Keratinocyte (primary cell): ENCODE measurements at regions not wholly inside any gene's neighbourhood (a gene's known extent, or its start where the extent isn't known, plus 50 kb on each side); places are given as distances from the start of the nearest gene placed in this dataset.

Experiments used
- DNase-seq: peaks from one replicate; pipeline ENCODE4 v3.0.0-alpha.2; 2011; ENCODE audit warnings: low read depth, missing footprints, low spot score
- FAIRE-seq: peaks from 2 replicates; lab custom pipeline; 2011; peaks lifted over from hg19 to GRCh38; lab: Jason Lieb, UNC
- H2AFZ ChIP-seq: 2 replicates; pipeline ENCODE4 v1.6.0; 2012; ENCODE audit warnings: low read length, control low read depth, inconsistent platforms; ENCODE audit not compliant: control insufficient read depth
- H3K27ac ChIP-seq: 2 replicates; pipeline ENCODE4 v1.5.1; 2011; ENCODE audit warnings: low read length; ENCODE audit not compliant: control insufficient read depth, insufficient read depth
- H3K27me3 ChIP-seq: 3 replicates; pipeline ENCODE4 v1.6.0; 2011; ENCODE audit warnings: low read length; ENCODE audit not compliant: control insufficient read depth, insufficient read depth; ENCODE audit errors: extremely low read depth
- H3K36me3 ChIP-seq, 2 experiments: 2 replicates in 1 of 2; 3 replicates in 1 of 2; pipeline ENCODE4 v1.5.1; 2011; ENCODE audit warnings: low read length in 2 of 2, mild to moderate bottlenecking in 1 of 2; ENCODE audit not compliant: control insufficient read depth in 2 of 2, insufficient read depth in 2 of 2; ENCODE audit errors: extremely low read depth in 1 of 2
- H3K4me1 ChIP-seq: 3 replicates; pipeline ENCODE4 v1.5.1; 2011; ENCODE audit warnings: low read length; ENCODE audit not compliant: control insufficient read depth, insufficient read depth; ENCODE audit errors: extremely low read depth
- H3K4me2 ChIP-seq: 3 replicates; pipeline ENCODE4 v1.6.0; 2011; ENCODE audit warnings: low read depth, low read length; ENCODE audit not compliant: control insufficient read depth, insufficient read depth; ENCODE audit errors: extremely low read depth
- H3K4me3 ChIP-seq, 3 experiments: fragments of 200-600 bp in 1 of 3; sonication (generic) in 1 of 3; 2 replicates in 2 of 3; 3 replicates in 1 of 3; pipeline ENCODE4 v1.5.1; 2011 to 2016; ENCODE audit warnings: low read length in 3 of 3, mild to moderate bottlenecking in 3 of 3, control low read depth in 2 of 3, inconsistent platforms in 1 of 3, low read depth in 1 of 3, mixed read lengths in 1 of 3, mixed run types in 1 of 3, moderate library complexity in 1 of 3; ENCODE audit not compliant: control insufficient read depth in 2 of 3, insufficient read depth in 2 of 3; ENCODE audit errors: extremely low read depth in 1 of 3
- H3K79me2 ChIP-seq: 2 replicates; pipeline ENCODE4 v1.6.0; 2012; ENCODE audit warnings: low read length; ENCODE audit not compliant: control insufficient read depth, insufficient read depth
- H3K9ac ChIP-seq: 3 replicates; pipeline ENCODE4 v1.6.0; 2011; ENCODE audit warnings: low read length; ENCODE audit not compliant: control insufficient read depth, insufficient read depth; ENCODE audit errors: extremely low read depth
- H3K9me1 ChIP-seq: 3 replicates; pipeline ENCODE4 v1.6.0; 2011; ENCODE audit warnings: low read length; ENCODE audit not compliant: control insufficient read depth, insufficient read depth; ENCODE audit errors: extremely low read depth
- H3K9me3 ChIP-seq: 2 replicates; pipeline ENCODE4 v1.5.1; 2012; ENCODE audit warnings: low read depth, low read length; ENCODE audit not compliant: control insufficient read depth
- H4K20me1 ChIP-seq: 3 replicates; pipeline ENCODE4 v1.6.0; 2011; ENCODE audit warnings: low read length; ENCODE audit not compliant: control insufficient read depth, insufficient read depth; ENCODE audit errors: extremely low read depth
- EZH2 ChIP-seq: IDR thresholded peaks from one replicate; pipeline ENCODE4 v1.6.1; 2012; ENCODE audit warnings: inconsistent platforms, mild to moderate bottlenecking, low read length, moderate library complexity
- dilution Hi-C: fragments of 300-500 bp; cut with MboI; formaldehyde crosslinking; loops from one replicate; pipeline ENCODE4 v1.7.0; 2020; ENCODE audit warnings: low sequenced_read_pairs; ENCODE audit not compliant: extremely low pct_ligation_motif_present
- TF ChIP-seq, protein P1 (sequence below), 3 experiments: IDR thresholded peaks in 1 of 3; conservative IDR thresholded peaks in 1 of 3; optimal IDR thresholded peaks in 1 of 3; 2 replicates in 2 of 3; 3 replicates in 1 of 3; pipeline versions ENCODE3 to v1.5.1; 2011; ENCODE audit warnings: low read length in 3 of 3, mild to moderate bottlenecking in 3 of 3, moderate library complexity in 2 of 3, control low read depth in 1 of 3, inconsistent platforms in 1 of 3; ENCODE audit not compliant: insufficient read depth in 2 of 3; ENCODE audit errors: extremely low read depth in 1 of 3

GRCh38 chr14:97328743-97329142, 531.6 kb downstream of the VRK1 start:
- Histone ChIP-seq H3K9me3 (no peaks in the 10 kb centered on the region), H3K4me2 (no peak overlapping the region), H3K27ac (no peak overlapping the region), H3K4me1 (no peaks in the 10 kb centered on the region), H3K9me1 (no peaks in the 10 kb centered on the region), H3K4me3 (no peak overlapping the region), H2AFZ (no peak overlapping the region), H3K36me3 (no peaks in the 10 kb centered on the region), H3K27me3 (no peaks in the 10 kb centered on the region), H4K20me1 (no peaks in the 10 kb centered on the region), H3K9ac (no peak overlapping the region), H3K79me2 (no peaks in the 10 kb centered on the region)
- dilution Hi-C loops: no loop called here
- TF ChIP-seq, protein P1, sequence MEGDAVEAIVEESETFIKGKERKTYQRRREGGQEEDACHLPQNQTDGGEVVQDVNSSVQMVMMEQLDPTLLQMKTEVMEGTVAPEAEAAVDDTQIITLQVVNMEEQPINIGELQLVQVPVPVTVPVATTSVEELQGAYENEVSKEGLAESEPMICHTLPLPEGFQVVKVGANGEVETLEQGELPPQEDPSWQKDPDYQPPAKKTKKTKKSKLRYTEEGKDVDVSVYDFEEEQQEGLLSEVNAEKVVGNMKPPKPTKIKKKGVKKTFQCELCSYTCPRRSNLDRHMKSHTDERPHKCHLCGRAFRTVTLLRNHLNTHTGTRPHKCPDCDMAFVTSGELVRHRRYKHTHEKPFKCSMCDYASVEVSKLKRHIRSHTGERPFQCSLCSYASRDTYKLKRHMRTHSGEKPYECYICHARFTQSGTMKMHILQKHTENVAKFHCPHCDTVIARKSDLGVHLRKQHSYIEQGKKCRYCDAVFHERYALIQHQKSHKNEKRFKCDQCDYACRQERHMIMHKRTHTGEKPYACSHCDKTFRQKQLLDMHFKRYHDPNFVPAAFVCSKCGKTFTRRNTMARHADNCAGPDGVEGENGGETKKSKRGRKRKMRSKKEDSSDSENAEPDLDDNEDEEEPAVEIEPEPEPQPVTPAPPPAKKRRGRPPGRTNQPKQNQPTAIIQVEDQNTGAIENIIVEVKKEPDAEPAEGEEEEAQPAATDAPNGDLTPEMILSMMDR (optimal IDR thresholded peaks at IDR 0.05 in 1 of 3, IDR thresholded peaks at IDR 0.05 in 1 of 3, conservative IDR thresholded peaks at IDR 0.05 in 1 of 3; ENCODE audit: extremely low read depth in 1 of 3, insufficient read depth in 2 of 3, low read length in 3 of 3): no peak
- TF ChIP-seq EZH2: no peak
- DNase-seq (no peak), FAIRE-seq (no peak)

DNA sequence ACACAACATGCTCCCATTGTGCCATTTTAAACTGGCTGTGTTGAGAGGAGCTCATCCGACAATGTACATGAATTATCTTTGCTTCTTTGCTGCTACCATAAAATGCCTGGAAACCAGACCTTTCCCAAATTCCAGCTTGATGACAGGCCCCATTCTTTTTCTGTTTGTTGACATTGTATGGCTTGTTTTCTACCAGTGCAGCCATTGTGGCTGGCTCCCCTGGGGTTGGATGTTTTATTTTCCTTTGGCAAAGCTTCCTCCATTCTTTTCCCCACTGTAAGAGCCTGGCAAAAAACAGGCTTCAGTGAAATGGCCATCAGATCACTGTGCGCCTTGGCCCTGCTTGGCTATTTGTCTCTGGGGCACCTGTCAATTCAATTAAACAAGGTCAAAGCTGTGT, 532.5 kb downstream of the VRK1 start:
- TF ChIP-seq EZH2: no peak
- TF ChIP-seq, protein P1 (optimal IDR thresholded peaks at IDR 0.05 in 1 of 3, IDR thresholded peaks at IDR 0.05 in 1 of 3, conservative IDR thresholded peaks at IDR 0.05 in 1 of 3; ENCODE audit: extremely low read depth in 1 of 3, insufficient read depth in 2 of 3, low read length in 3 of 3): no peak
- H3K36me3 ChIP-seq: no peaks in the 10 kb centered on the region
- DNase-seq (no peak), FAIRE-seq (no peak)
- H3K9me1 ChIP-seq: no peaks in the 10 kb centered on the region
- no peaks in the 10 kb centered on the region for H3K9me3 ChIP-seq
- no peaks in the 10 kb centered on the region for H4K20me1 ChIP-seq
- H3K9ac ChIP-seq: no peak overlapping the region
- H3K27me3 ChIP-seq: no peaks in the 10 kb centered on the region
- H2AFZ ChIP-seq: no peak overlapping the region
- no peak overlapping the region for H3K27ac ChIP-seq
- no peak overlapping the region for H3K4me3 ChIP-seq
- dilution Hi-C loops: no loop called here
- no peaks in the 10 kb centered on the region for H3K4me1 ChIP-seq
- H3K4me2 ChIP-seq: no peak overlapping the region
- H3K79me2 ChIP-seq: no peaks in the 10 kb centered on the region
